Tibial nerve (tissue), 4 donors: ENCODE measurements at regions not wholly inside any gene's neighbourhood (a gene's known extent, or its start where the extent isn't known, plus 50 kb on each side); places are given as distances from the start of the nearest gene placed in this dataset.

ENCODE experiments used
- DNase-seq, 2 donors: peaks; one replicate each; pipeline ENCODE4 v3.0.0-alpha.2; 2019; ENCODE audit warnings: low spot score in 2 of 2
- H3K27ac ChIP-seq, 4 donors: fragments of 200-600 bp; sonication (generic) in 3 of 4; one replicate each; pipeline ENCODE4 v1.5.1; 2017 to 2019; ENCODE audit warnings: mild to moderate bottlenecking in 1 of 4
- H3K27me3 ChIP-seq, 2 donors: fragments of 200-600 bp; sonication (generic) in 1 of 2; one replicate each; pipeline versions ENCODE4 v1.5.1 to v1.6.0; 2017 to 2019
- H3K36me3 ChIP-seq, 3 donors: fragments of 200-600 bp; sonication (generic); one replicate each; pipeline ENCODE4 v1.5.1; 2018 to 2019
- H3K4me1 ChIP-seq, 4 donors: fragments of 200-600 bp; sonication (generic) in 3 of 4; one replicate each; pipeline ENCODE4 v1.5.1; 2017 to 2019
- H3K4me3 ChIP-seq, 4 donors: fragments of 200-600 bp; sonication (generic) in 3 of 4; one replicate each; pipeline ENCODE4 v1.5.1; 2017 to 2019; ENCODE audit warnings: mild to moderate bottlenecking in 1 of 4, moderate library complexity in 1 of 4
- H3K9me3 ChIP-seq, 4 donors: fragments of 200-600 bp; sonication (generic) in 3 of 4; one replicate each; pipeline ENCODE4 v1.5.1; 2017 to 2019
- EP300 ChIP-seq, 2 donors: sonication (generic); formaldehyde crosslinking; IDR thresholded peaks; one replicate each; pipeline ENCODE4 v1.6.1; 2017; ENCODE audit warnings: antibody characterized with exemption in 2 of 2, mild to moderate bottlenecking in 1 of 2
- POLR2A ChIP-seq, 2 donors: fragments of 450-650 bp; IDR thresholded peaks; one replicate each; pipeline ENCODE4 v1.6.1; 2017; ENCODE audit warnings: antibody characterized with exemption in 2 of 2, mild to moderate bottlenecking in 2 of 2, moderate library complexity in 2 of 2
- WGBS, 2 donors: methylation state at CpG; one replicate each; pipeline ENCODE4 v1.1.5; 2018; 5-methylcytosine and 5-hydroxymethylcytosine counted together
- TF ChIP-seq, protein P1 (sequence below), 5 experiments: fragments of 200-600 bp in 3 of 5; fragments of 450-650 bp in 2 of 5; sonication (generic) in 3 of 5; IDR thresholded peaks; one replicate each; pipeline ENCODE4 v1.5.1; 2016 to 2019; ENCODE audit warnings: antibody characterized with exemption in 5 of 5, mild to moderate bottlenecking in 3 of 5, moderate library complexity in 2 of 5

DNA sequence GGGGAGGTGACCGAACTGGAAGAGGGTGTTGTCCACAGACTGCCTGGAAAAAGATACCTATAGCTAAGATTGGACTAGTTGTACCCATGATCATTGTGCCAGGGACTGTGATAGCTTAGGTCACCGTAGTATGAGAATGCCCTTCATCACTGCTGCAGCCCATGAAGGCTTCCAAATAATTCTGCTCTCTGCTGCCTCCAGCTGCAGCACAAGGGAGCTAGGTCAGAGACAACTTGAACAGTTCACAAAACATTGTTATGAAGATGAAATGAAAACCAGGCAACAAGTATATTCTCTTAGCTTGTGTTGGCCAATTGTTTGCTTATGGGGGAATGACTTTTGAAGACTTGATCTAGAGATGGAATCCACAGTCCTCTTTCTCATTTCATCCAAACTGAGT, 246.7 kb downstream of the MRPL39 start:
- H3K27ac ChIP-seq: no peak overlapping the region
- H3K9me3 ChIP-seq: no peaks in the 10 kb centered on the region
- no peak for DNase-seq
- H3K36me3 ChIP-seq: no peaks in the 10 kb centered on the region
- H3K4me1 ChIP-seq: no peaks in the 10 kb centered on the region
- H3K4me3 ChIP-seq: no peak overlapping the region
- no peak for TF ChIP-seq EP300 (IDR thresholded peaks at IDR 0.05)
- TF ChIP-seq, protein P1, sequence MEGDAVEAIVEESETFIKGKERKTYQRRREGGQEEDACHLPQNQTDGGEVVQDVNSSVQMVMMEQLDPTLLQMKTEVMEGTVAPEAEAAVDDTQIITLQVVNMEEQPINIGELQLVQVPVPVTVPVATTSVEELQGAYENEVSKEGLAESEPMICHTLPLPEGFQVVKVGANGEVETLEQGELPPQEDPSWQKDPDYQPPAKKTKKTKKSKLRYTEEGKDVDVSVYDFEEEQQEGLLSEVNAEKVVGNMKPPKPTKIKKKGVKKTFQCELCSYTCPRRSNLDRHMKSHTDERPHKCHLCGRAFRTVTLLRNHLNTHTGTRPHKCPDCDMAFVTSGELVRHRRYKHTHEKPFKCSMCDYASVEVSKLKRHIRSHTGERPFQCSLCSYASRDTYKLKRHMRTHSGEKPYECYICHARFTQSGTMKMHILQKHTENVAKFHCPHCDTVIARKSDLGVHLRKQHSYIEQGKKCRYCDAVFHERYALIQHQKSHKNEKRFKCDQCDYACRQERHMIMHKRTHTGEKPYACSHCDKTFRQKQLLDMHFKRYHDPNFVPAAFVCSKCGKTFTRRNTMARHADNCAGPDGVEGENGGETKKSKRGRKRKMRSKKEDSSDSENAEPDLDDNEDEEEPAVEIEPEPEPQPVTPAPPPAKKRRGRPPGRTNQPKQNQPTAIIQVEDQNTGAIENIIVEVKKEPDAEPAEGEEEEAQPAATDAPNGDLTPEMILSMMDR (IDR thresholded peaks at IDR 0.05): no peak
- no peak for TF ChIP-seq POLR2A (IDR thresholded peaks at IDR 0.05)
- H3K27me3 ChIP-seq: no peaks in the 10 kb centered on the region
- WGBS, 2 donors: 79 to 80% methylated on average over 2 of the region's 2 CpGs

DNA sequence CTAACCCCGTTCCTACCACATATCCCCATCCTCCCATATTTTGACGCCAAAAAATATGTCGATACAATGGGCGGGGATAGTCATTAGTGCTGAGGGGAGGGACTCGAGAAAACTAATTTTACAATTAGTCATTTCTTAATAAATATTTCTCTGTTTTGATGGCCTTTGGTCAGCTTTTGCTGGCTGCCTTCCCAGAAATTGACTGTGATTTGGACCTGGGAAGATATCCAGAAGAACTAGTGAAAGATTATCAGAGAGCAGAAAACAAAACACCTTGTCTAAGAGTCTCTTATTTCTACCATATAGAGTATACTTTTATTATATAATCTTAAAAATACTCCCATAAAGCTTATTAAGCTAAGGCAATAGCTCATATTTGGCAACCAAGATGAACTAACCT, 247.6 kb downstream of the MRPL39 start:
- DNase-seq: no peak
- TF ChIP-seq EP300 (IDR thresholded peaks at IDR 0.05) (no peak), POLR2A (IDR thresholded peaks at IDR 0.05) (no peak)
- TF ChIP-seq, protein P1 (IDR thresholded peaks at IDR 0.05): no peak
- Histone ChIP-seq H3K27me3 (no peaks in the 10 kb centered on the region), H3K36me3 (no peaks in the 10 kb centered on the region), H3K27ac (no peak overlapping the region), H3K4me1 (no peaks in the 10 kb centered on the region), H3K9me3 (no peaks in the 10 kb centered on the region), H3K4me3 (no peak overlapping the region)
- WGBS, 2 donors: 78 to 83% methylated on average over 5 of the region's 5 CpGs

DNA sequence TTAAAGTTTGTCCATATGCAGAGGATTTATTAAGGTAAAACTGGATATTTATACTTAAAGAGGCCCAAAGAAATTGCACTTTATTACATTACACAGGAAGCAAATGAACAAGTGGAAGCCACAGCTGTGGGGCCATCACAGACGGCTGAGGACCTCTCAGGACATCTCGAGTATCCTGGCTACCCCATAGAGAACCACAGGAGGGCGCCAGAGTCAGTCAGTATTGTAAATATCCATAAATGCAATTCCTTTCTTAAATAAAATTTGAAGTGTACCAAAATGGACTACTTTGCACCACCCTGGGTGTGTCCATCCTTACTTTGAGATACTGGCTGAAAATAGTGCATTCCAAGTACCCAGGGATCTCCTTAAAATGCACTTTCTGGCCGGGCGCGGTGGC, 257.2 kb downstream of the MRPL39 start:
- Histone ChIP-seq H3K36me3 (no peaks in the 10 kb centered on the region), H3K4me3 (no peak overlapping the region), H3K4me1 (no peaks in the 10 kb centered on the region), H3K27me3 (no peaks in the 10 kb centered on the region), H3K9me3 (peaks cover 0 to 8% (median 0%) of the 10 kb centered on the region in 4 donors), H3K27ac (no peak overlapping the region)
- WGBS, 2 donors: 67 to 73% methylated on average over 6 of the region's 6 CpGs
- TF ChIP-seq POLR2A (IDR thresholded peaks at IDR 0.05) (no peak), EP300 (IDR thresholded peaks at IDR 0.05) (no peak)
- TF ChIP-seq, protein P1 (IDR thresholded peaks at IDR 0.05): no peak
- no peak for DNase-seq

DNA sequence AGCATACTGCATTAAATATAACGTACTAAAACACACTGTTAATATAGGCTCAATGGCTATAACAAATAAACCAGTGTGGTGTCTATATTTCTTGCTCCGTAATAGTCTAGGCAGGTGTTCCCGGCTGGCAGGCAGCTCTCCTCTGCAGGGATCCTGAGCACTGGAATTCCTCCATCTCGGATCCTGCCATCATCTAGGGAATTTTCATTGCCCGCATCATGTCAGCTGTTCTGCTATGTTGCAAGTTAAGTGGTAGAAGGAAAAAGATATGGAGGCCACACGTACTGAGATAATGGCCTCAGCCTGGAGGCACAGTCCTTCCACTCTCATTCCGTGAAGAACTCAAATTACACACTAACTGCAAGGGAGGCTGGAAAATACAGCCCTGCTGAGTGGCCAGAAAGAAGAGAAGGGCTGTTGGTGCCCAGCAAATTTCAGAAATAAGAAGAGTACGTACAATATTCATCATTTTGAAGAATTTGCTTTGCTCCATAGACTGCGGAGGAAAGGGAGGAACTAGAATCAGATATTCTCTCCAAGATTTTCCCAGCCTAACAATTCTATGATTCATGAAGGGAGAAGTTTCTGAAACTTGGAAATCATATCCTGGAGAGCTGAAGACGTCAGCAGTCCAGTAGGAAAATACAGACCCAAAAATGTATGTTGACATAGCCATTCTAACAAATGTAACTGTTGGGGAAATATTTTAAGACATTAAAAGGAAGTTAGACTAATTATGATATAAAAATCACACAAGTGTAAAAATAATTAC, 263.3 kb downstream of the MRPL39 start:
- Histone ChIP-seq H3K4me1 (no peaks in the 10 kb centered on the region), H3K27ac (no peak overlapping the region), H3K27me3 (no peaks in the 10 kb centered on the region), H3K9me3 (peaks cover 0 to 4% (median 0%) of the 10 kb centered on the region in 4 donors), H3K36me3 (no peaks in the 10 kb centered on the region), H3K4me3 (no peak overlapping the region)
- TF ChIP-seq, protein P1 (IDR thresholded peaks at IDR 0.05): no peak
- TF ChIP-seq EP300 (IDR thresholded peaks at IDR 0.05) (no peak), POLR2A (IDR thresholded peaks at IDR 0.05) (no peak)
- WGBS, 2 donors: 75 to 79% methylated on average over 10 of the region's 10 CpGs
- no peak for DNase-seq

DNA sequence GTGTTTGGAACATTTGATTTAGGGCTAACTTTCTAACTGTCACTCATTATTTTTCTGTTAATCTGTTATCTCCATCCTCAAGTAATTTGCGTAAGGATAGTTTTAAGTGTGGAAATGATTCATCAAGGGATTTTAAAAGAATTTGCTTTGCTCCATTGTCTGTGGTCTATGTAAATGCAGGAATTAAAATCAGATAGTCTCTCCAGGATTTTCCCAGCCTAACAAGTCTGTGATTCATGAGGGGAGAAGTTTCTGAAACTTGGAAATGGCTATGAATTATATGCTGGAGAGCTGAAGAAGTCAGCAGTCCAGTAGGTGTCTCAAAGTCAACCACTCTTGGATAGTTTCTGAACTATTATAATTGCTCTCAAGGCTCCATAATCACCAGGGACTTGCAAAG, 264.5 kb downstream of the MRPL39 start:
- Histone ChIP-seq H3K36me3 (no peaks in the 10 kb centered on the region), H3K4me3 (no peak overlapping the region), H3K4me1 (no peaks in the 10 kb centered on the region), H3K9me3 (peaks cover 0 to 4% (median 0%) of the 10 kb centered on the region in 4 donors), H3K27me3 (no peaks in the 10 kb centered on the region), H3K27ac (no peak overlapping the region)
- WGBS, 2 donors: 81 to 92% methylated on average over 1 of the region's 1 CpG
- no peak for TF ChIP-seq POLR2A (IDR thresholded peaks at IDR 0.05)
- TF ChIP-seq, protein P1 (IDR thresholded peaks at IDR 0.05): no peak
- no peak for TF ChIP-seq EP300 (IDR thresholded peaks at IDR 0.05)
- no peak for DNase-seq
